Trophoblast cell (in vitro differentiated cells and primary cell): ENCODE measurements at regions not wholly inside any gene's neighbourhood (a gene's known extent, or its start where the extent isn't known, plus 50 kb on each side); places are given as distances from the start of the nearest gene placed in this dataset.

ENCODE experiments used
- DNase-seq, 2 donors: peaks; one replicate each; pipeline ENCODE4 v3.0.0-alpha.2; 2016
- H2AFZ ChIP-seq: 2 replicates; pipeline ENCODE4 v1.6.1; 2013; ENCODE audit warnings: low read length, moderate library complexity, mild to moderate bottlenecking; ENCODE audit not compliant: insufficient read depth, poor library complexity
- H2AK5ac ChIP-seq: 2 replicates; pipeline ENCODE4 v1.6.1; 2013; ENCODE audit warnings: mild to moderate bottlenecking, low read length
- H2BK120ac ChIP-seq: 2 replicates; pipeline ENCODE4 v1.6.1; 2013; ENCODE audit warnings: low read length, mild to moderate bottlenecking, moderate library complexity; ENCODE audit not compliant: insufficient read depth, poor library complexity
- H2BK12ac ChIP-seq: 2 replicates; pipeline ENCODE4 v1.6.1; 2013; ENCODE audit warnings: mild to moderate bottlenecking, low read length, moderate library complexity
- H2BK5ac ChIP-seq: 2 replicates; pipeline ENCODE4 v1.6.1; 2013; ENCODE audit warnings: low read length, low read depth, moderate library complexity, mild to moderate bottlenecking; ENCODE audit not compliant: poor library complexity
- H3K14ac ChIP-seq: 2 replicates; pipeline ENCODE4 v1.6.1; 2013; ENCODE audit warnings: mild to moderate bottlenecking, low read length
- H3K18ac ChIP-seq: 2 replicates; pipeline ENCODE4 v1.6.1; 2013; ENCODE audit warnings: mild to moderate bottlenecking, low read length
- H3K23ac ChIP-seq: 2 replicates; pipeline ENCODE4 v1.6.1; 2013; ENCODE audit warnings: low read length
- H3K27ac ChIP-seq: 2 replicates; pipeline ENCODE4 v1.5.1; 2013; ENCODE audit warnings: low read depth, mild to moderate bottlenecking, inconsistent platforms, low read length, moderate library complexity
- H3K27me3 ChIP-seq: 2 replicates; pipeline ENCODE4 v1.6.1; 2013; ENCODE audit warnings: inconsistent platforms, mild to moderate bottlenecking, low read length, moderate library complexity; ENCODE audit not compliant: insufficient read depth
- H3K36me3 ChIP-seq, 2 experiments: 1 replicate in 1 of 2; 2 replicates in 1 of 2; pipeline ENCODE4 v1.6.1; 2013; ENCODE audit warnings: low read length in 2 of 2, mild to moderate bottlenecking in 2 of 2, moderate library complexity in 1 of 2; ENCODE audit not compliant: insufficient read depth in 2 of 2, control insufficient read depth in 1 of 2
- H3K4ac ChIP-seq: 2 replicates; pipeline ENCODE4 v1.6.1; 2013; ENCODE audit warnings: low read depth, mild to moderate bottlenecking, low read length, moderate library complexity
- H3K4me1 ChIP-seq, 2 experiments: 1 replicate in 1 of 2; 2 replicates in 1 of 2; pipeline ENCODE4 v1.6.1; 2013; ENCODE audit warnings: low read length in 2 of 2, mild to moderate bottlenecking in 2 of 2, moderate library complexity in 1 of 2; ENCODE audit not compliant: insufficient read depth in 2 of 2, control insufficient read depth in 1 of 2
- H3K4me2 ChIP-seq: 2 replicates; pipeline ENCODE4 v1.6.1; 2013; ENCODE audit warnings: inconsistent platforms, mild to moderate bottlenecking, low read length, moderate library complexity
- H3K4me3 ChIP-seq: 2 replicates; pipeline ENCODE4 v1.5.1; 2013; ENCODE audit warnings: mild to moderate bottlenecking, low read depth, low read length, inconsistent platforms
- H3K79me1 ChIP-seq: one replicate; pipeline ENCODE4 v1.6.1; 2013; ENCODE audit warnings: low read length
- H3K79me2 ChIP-seq: 2 replicates; pipeline ENCODE4 v1.6.1; 2013; ENCODE audit warnings: low read length, mild to moderate bottlenecking; ENCODE audit not compliant: control insufficient read depth, insufficient read depth, poor library complexity
- H3K9ac ChIP-seq: 2 replicates; pipeline ENCODE4 v1.6.1; 2013; ENCODE audit warnings: mild to moderate bottlenecking, low read length
- H3K9me3 ChIP-seq: 2 replicates; pipeline ENCODE4 v1.6.1; 2013; ENCODE audit warnings: low read depth, mild to moderate bottlenecking, control low read depth, inconsistent platforms, low read length; ENCODE audit not compliant: insufficient read depth
- H4K12ac ChIP-seq: 2 replicates; pipeline ENCODE4 v1.6.1; 2013; ENCODE audit warnings: low read depth, mild to moderate bottlenecking, low read length, moderate library complexity
- H4K8ac ChIP-seq: 2 replicates; pipeline ENCODE4 v1.6.1; 2013; ENCODE audit warnings: low read depth, mild to moderate bottlenecking, low read length, moderate library complexity
- H4K91ac ChIP-seq: one replicate; pipeline ENCODE4 v1.6.1; 2013; ENCODE audit warnings: low read depth, mild to moderate bottlenecking, low read length, moderate library complexity
- WGBS: extraction: QIAGEN DNeasy Blood & Tissue Kit; methylation state at CpG from one replicate; pipeline ENCODE4 v1.1.7; 2013; ENCODE audit warnings: missing lambda C conversion rate; ENCODE audit not compliant: insufficient read length, insufficient coverage; ENCODE audit errors: extremely low coverage; 5-methylcytosine and 5-hydroxymethylcytosine counted together

DNA sequence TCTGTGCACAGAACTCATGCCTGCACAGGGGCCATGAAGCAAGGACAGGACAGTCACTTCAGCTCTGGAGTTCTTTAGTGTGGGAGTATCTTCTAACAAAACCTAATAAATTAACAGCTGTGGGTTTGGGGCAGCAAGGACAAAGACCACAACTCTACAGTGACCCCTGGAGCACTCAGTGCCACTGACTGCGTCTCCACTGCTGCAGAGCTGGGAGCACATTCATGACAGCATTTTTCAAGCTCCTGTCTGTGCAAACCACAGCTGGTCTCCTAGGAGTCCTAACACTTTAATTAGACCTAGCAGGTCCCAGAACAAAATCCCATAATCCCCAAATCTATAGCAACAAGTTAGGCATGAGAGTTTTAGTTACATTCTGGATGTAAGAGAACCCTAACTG lies 76.5 kb downstream of the RTL9 start:
- Histone ChIP-seq H3K27me3 (no peaks in the 10 kb centered on the region), H3K79me1 (no peaks in the 10 kb centered on the region), H2BK120ac (no peak overlapping the region), H4K91ac (no peak overlapping the region), H3K23ac (no peak overlapping the region), H3K36me3 (no peaks in the 10 kb centered on the region), H4K12ac (no peak overlapping the region), H2AFZ (no peak overlapping the region), H2BK5ac (no peak overlapping the region), H3K4me2 (no peak overlapping the region), H3K4ac (no peak overlapping the region), H4K8ac (no peak overlapping the region), H3K9me3 (no peaks in the 10 kb centered on the region), H3K4me3 (no peak overlapping the region), H2BK12ac (no peak overlapping the region), H3K9ac (no peak overlapping the region), H3K79me2 (no peaks in the 10 kb centered on the region), H3K27ac (no peak overlapping the region), H2AK5ac (no peak overlapping the region), H3K14ac (no peak overlapping the region), H3K18ac (no peak overlapping the region), H3K4me1 (peaks cover 0 to 3% of the 10 kb centered on the region in 2 experiments)
- no peak for DNase-seq
- WGBS: no CpG with 5 or more reads among the region's 1 CpG

DNA sequence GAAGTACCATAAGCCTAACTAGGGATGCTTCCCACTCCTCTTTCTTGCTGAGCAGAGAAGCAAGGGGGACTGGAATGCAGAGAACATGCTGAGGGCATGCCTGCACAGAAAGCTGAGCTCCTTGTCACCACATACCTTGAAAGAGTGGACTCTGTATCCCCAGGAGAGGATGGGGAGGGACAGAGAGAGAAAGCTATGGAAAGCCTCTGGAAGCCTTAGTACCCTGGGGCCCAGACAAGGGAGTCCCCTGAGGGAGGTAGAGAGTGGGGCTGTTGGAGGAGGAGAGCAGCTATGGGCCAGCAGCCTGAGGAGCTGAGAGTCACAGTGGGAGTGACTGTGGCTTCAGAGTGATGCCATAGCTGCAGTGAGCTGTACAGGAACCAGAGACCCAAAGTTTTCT lies 77.9 kb downstream of the RTL9 start:
- no peaks in the 10 kb centered on the region for H3K36me3 ChIP-seq
- DNase-seq: no peak
- H2AFZ ChIP-seq: no peak overlapping the region
- H3K79me1 ChIP-seq: no peaks in the 10 kb centered on the region
- H3K23ac ChIP-seq: no peak overlapping the region
- H2BK5ac ChIP-seq: no peak overlapping the region
- H4K12ac ChIP-seq: no peak overlapping the region
- H3K4me2 ChIP-seq: no peak overlapping the region
- H2BK12ac ChIP-seq: no peak overlapping the region
- no peak overlapping the region for H3K4me3 ChIP-seq
- no peak overlapping the region for H3K27ac ChIP-seq
- no peaks in the 10 kb centered on the region for H3K9me3 ChIP-seq
- H3K9ac ChIP-seq: no peak overlapping the region
- no peak overlapping the region for H2AK5ac ChIP-seq
- no peak overlapping the region for H3K4ac ChIP-seq
- no peaks in the 10 kb centered on the region for H3K79me2 ChIP-seq
- no peaks in the 10 kb centered on the region for H3K27me3 ChIP-seq
- no peak overlapping the region for H3K14ac ChIP-seq
- H3K4me1 ChIP-seq: peaks cover 0 to 3% of the 10 kb centered on the region in 2 experiments
- no peak overlapping the region for H4K91ac ChIP-seq
- H2BK120ac ChIP-seq: no peak overlapping the region
- no peak overlapping the region for H3K18ac ChIP-seq
- no peak overlapping the region for H4K8ac ChIP-seq

DNA sequence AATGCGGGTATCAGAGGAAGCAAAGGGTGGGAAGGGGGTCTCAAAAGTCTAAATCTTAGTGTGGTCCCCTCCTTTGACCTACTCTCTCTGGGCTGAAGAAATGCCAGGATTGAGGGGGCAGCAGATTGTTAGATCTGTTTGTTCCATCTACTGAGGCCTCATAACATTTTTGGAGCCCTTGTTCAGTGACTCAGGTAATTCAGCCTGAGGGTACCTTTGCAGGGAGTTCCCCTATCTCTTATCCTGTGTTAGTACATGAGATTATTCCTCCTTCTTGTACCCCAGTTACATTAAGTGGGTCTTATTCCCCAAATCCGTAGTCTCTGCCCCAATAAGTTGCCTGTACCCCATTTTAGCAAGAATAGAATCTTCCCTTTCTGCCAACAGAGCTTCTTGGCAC lies 79.0 kb downstream of the RTL9 start:
- H2BK12ac ChIP-seq: no peak overlapping the region
- H3K79me1 ChIP-seq: no peaks in the 10 kb centered on the region
- no peak overlapping the region for H2BK5ac ChIP-seq
- H4K8ac ChIP-seq: no peak overlapping the region
- H2AK5ac ChIP-seq: no peak overlapping the region
- H3K4me3 ChIP-seq: no peak overlapping the region
- H3K4ac ChIP-seq: no peak overlapping the region
- DNase-seq: peak in 1 of 2 donors; percentile 36
- no peak overlapping the region for H3K4me2 ChIP-seq
- no peak overlapping the region for H4K12ac ChIP-seq
- H3K79me2 ChIP-seq: no peaks in the 10 kb centered on the region
- H3K14ac ChIP-seq: no peak overlapping the region
- H3K36me3 ChIP-seq: no peaks in the 10 kb centered on the region
- H3K18ac ChIP-seq: no peak overlapping the region
- no peaks in the 10 kb centered on the region for H3K9me3 ChIP-seq
- H3K4me1 ChIP-seq: peaks cover 0 to 3% of the 10 kb centered on the region in 2 experiments
- no peak overlapping the region for H3K9ac ChIP-seq
- WGBS: no CpG with 5 or more reads among the region's 2 CpGs
- no peak overlapping the region for H3K27ac ChIP-seq
- H3K23ac ChIP-seq: no peak overlapping the region
- H3K27me3 ChIP-seq: no peaks in the 10 kb centered on the region
- no peak overlapping the region for H4K91ac ChIP-seq
- no peak overlapping the region for H2AFZ ChIP-seq
- no peak overlapping the region for H2BK120ac ChIP-seq

DNA sequence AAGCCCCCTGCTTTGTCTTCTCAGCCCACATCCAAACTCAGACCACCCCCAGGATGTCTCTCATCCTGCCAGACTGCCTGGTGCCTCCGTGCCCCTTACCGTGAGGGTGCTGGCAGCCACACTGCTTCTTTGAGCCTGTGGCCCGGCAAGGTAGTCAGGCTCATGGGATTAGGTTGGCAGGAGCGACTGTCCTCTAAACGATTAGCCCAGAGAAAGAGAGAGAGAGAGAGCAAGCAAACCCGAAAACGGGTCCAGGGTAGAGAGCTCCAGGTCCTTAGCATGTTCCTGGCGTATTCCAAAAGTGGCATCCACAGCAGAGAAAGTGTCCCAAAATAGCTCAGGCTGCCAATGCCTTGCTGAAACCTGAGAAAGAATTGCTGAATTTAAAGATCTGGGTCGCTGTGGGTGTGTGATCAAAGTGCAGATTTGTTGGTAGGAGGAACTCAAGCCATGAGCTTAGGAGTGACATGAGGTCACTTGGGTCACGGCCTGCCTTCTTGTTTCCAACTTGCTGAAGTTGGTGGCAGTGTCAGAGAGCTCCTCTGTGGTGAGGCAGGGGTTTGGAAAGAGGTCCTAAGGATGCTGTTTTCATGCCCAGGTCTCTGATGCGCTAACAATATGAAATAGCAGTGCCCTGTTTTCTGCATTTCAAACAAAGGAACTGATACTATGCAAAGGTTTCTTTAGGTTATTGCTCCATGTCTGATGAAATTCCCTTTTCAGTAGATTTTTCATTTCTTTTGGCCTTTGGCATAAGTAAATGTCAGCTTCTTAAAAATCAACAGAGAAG lies 81.6 kb downstream of the RTL9 start:
- Histone ChIP-seq H3K4me1 (peaks cover 0 to 3% of the 10 kb centered on the region in 2 experiments), H3K9me3 (no peaks in the 10 kb centered on the region), H2AFZ (no peak overlapping the region), H2BK5ac (no peak overlapping the region), H2BK120ac (no peak overlapping the region), H3K23ac (no peak overlapping the region), H2AK5ac (no peak overlapping the region), H4K8ac (no peak overlapping the region), H3K27ac (no peak overlapping the region), H3K79me1 (no peaks in the 10 kb centered on the region), H4K91ac (no peak overlapping the region), H3K14ac (no peak overlapping the region), H3K4ac (no peak overlapping the region), H2BK12ac (no peak overlapping the region), H3K18ac (no peak overlapping the region), H3K9ac (no peak overlapping the region), H3K4me3 (no peak overlapping the region), H3K4me2 (no peak overlapping the region), H3K79me2 (no peaks in the 10 kb centered on the region), H4K12ac (no peak overlapping the region), H3K36me3 (no peaks in the 10 kb centered on the region), H3K27me3 (no peaks in the 10 kb centered on the region)
- WGBS: no CpG with 5 or more reads among the region's 11 CpGs
- no peak for DNase-seq
